ENCODE measurements at regions not wholly inside any gene's neighbourhood (a gene's known extent, or its start where the extent isn't known, plus 50 kb on each side); places are given as distances from the start of the nearest gene placed in this dataset.

DNA sequence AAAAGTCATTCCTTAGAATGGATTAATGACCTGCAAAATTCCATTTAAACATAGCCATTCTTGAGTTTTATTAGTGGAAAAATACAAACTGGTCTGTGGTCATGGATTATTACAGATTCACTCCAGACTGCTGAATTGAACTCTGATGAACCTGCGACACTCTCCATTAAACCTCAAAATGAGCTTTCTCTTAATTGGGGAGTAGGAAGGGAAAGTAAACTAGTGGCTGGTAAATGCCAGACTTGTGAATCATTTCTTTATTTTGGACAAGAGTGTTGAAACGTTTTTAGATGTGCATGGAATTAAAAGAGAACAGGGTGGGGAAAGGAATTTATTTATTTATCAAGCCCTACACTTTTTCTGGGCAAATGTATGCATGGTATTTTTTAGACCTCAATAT is 321.2 kb upstream of the FANCL start:
- no peak for TF ChIP-seq ISL1 (CRISPR knock-in tag; IDR thresholded peaks at IDR 0.05)
- no peak for TF ChIP-seq GLIS3 (CRISPR knock-in tag; IDR thresholded peaks at IDR 0.05)
- no peak for TF ChIP-seq TCF4 (CRISPR knock-in tag; IDR thresholded peaks at IDR 0.05; ENCODE audit: borderline replicate concordance)
- TF ChIP-seq BACH2 (CRISPR knock-in tag; IDR thresholded peaks at IDR 0.05; ENCODE audit: borderline replicate concordance), result no peak
- ATAC-seq, result no peak

GRCh38 chr2:58560531-58560930 is 319.4 kb upstream of the FANCL start:
- no peak for ATAC-seq
- no peak for TF ChIP-seq TSHZ2 (CRISPR knock-in tag; IDR thresholded peaks at IDR 0.05)
- TF ChIP-seq PPARA (CRISPR knock-in tag; IDR thresholded peaks at IDR 0.05; ENCODE audit: borderline replicate concordance), result no peak
- TF ChIP-seq CSRNP3 (CRISPR knock-in tag; IDR thresholded peaks at IDR 0.05), result no peak
- TF ChIP-seq ESRRG (CRISPR knock-in tag; IDR thresholded peaks at IDR 0.05), result no peak

GRCh38 chr2:58558881-58559280 is 317.8 kb upstream of the FANCL start:
- no peak for TF ChIP-seq PPARA (CRISPR knock-in tag; IDR thresholded peaks at IDR 0.05; ENCODE audit: borderline replicate concordance)
- no peak for TF ChIP-seq ZFP30 (CRISPR knock-in tag; IDR thresholded peaks at IDR 0.05)
- no peak for TF ChIP-seq ZFP3 (CRISPR knock-in tag; IDR thresholded peaks at IDR 0.05)
- TF ChIP-seq CREB5 (CRISPR knock-in tag; IDR thresholded peaks at IDR 0.05; ENCODE audit: low read depth), result no peak
- no peak for TF ChIP-seq ZNF70 (CRISPR knock-in tag; IDR thresholded peaks at IDR 0.05)
- no peak for TF ChIP-seq ARNTL (CRISPR knock-in tag; IDR thresholded peaks at IDR 0.05; ENCODE audit: borderline replicate concordance, low read depth)
- no peak for TF ChIP-seq ZC3H10 (CRISPR knock-in tag; IDR thresholded peaks at IDR 0.05)
- TF ChIP-seq BACH2 (CRISPR knock-in tag; IDR thresholded peaks at IDR 0.05; ENCODE audit: borderline replicate concordance), result no peak
- TF ChIP-seq TSHZ2 (CRISPR knock-in tag; IDR thresholded peaks at IDR 0.05), result no peak
- no peak for TF ChIP-seq GLIS3 (CRISPR knock-in tag; IDR thresholded peaks at IDR 0.05)
- no peak for TF ChIP-seq OSR1 (CRISPR knock-in tag; IDR thresholded peaks at IDR 0.05)
- TF ChIP-seq PATZ1 (CRISPR knock-in tag; IDR thresholded peaks at IDR 0.05; ENCODE audit: borderline replicate concordance), result no peak
- TF ChIP-seq ZNF8 (CRISPR knock-in tag; IDR thresholded peaks at IDR 0.05), result no peak
- no peak for TF ChIP-seq ISL1 (CRISPR knock-in tag; IDR thresholded peaks at IDR 0.05)
- ATAC-seq, result no peak

DNA sequence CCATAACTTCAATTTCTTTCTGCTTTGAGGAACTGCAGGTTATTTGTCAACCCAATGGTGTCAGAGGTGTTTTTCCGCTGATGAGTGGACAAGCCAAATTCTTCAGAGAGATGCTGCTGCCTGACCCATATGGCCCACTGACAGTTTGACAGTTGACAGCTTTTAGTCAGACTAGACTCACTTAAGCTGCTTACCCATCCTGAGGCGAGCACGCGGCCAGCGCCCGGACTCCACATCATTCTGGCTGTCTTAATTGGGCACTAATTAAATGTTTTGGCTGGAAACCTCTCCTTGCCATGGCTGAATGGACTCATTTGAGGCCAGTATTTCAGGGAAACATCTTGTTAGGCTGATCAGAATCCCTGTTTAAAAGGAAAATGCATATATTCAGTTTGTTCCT is 316.1 kb upstream of the FANCL start:
- no peak for TF ChIP-seq PPARA (CRISPR knock-in tag; IDR thresholded peaks at IDR 0.05; ENCODE audit: borderline replicate concordance)
- TF ChIP-seq ZFP30 (CRISPR knock-in tag; IDR thresholded peaks at IDR 0.05), result no peak
- no peak for TF ChIP-seq SNAI2 (CRISPR knock-in tag; IDR thresholded peaks at IDR 0.05)
- TF ChIP-seq ZNF8 (CRISPR knock-in tag; IDR thresholded peaks at IDR 0.05), result no peak
- no peak for TF ChIP-seq GLIS3 (CRISPR knock-in tag; IDR thresholded peaks at IDR 0.05)
- no peak for TF ChIP-seq TSHZ2 (CRISPR knock-in tag; IDR thresholded peaks at IDR 0.05)
- no peak for TF ChIP-seq ARNTL (CRISPR knock-in tag; IDR thresholded peaks at IDR 0.05; ENCODE audit: borderline replicate concordance, low read depth)
- no peak for TF ChIP-seq TCF4 (CRISPR knock-in tag; IDR thresholded peaks at IDR 0.05; ENCODE audit: borderline replicate concordance)
- no peak for ATAC-seq
